WTC11 (cell line): ENCODE measurements at regions not wholly inside any gene's neighbourhood (a gene's known extent, or its start where the extent isn't known, plus 50 kb on each side); places are given as distances from the start of the nearest gene placed in this dataset.

Experiments
- ATAC-seq: fragments of 200-7000 bp; cut with Tn5 transposase; 2 replicates; pipeline ENCODE4 v1.10.0; 2021; ENCODE audit warnings: mild to moderate bottlenecking, moderate library complexity
- CTCF ChIA-PET: fragments of 300-600 bp; sonication (Branson Sonifier 250); formaldehyde crosslinking; loops from one replicate; lab custom pipeline; 2021; ENCODE audit warnings: antibody characterized with exemption; lab: Charles Lee
- POLR2A ChIA-PET: fragments of 350-600 bp; sonication (Branson Sonifier 250); formaldehyde crosslinking; loops from one replicate; lab custom pipeline; 2021; ENCODE audit warnings: antibody characterized with exemption; lab: Charles Lee
- DNase-seq: peaks from one replicate; pipeline ENCODE4 v3.0.0; 2021; ENCODE audit warnings: low spot score
- H3K27ac Mint-ChIP-seq: 2 replicates; pipeline ENCODE4 v1.8.0; 2021; ENCODE audit warnings: mixed read lengths
- H3K27me3 Mint-ChIP-seq: 2 replicates; pipeline ENCODE4 v1.8.0; 2021; ENCODE audit warnings: low read depth, mild to moderate bottlenecking, moderate library complexity, mixed read lengths
- H3K36me3 Mint-ChIP-seq: 2 replicates; pipeline ENCODE4 v1.8.0; 2021; ENCODE audit warnings: mixed read lengths
- H3K4me1 Mint-ChIP-seq: 2 replicates; pipeline ENCODE4 v1.8.0; 2022; ENCODE audit warnings: mixed read lengths
- H3K4me3 Mint-ChIP-seq: 2 replicates; pipeline ENCODE4 v1.8.0; 2021; ENCODE audit warnings: mild to moderate bottlenecking, moderate library complexity, mixed read lengths
- H3K9me3 Mint-ChIP-seq: 2 replicates; pipeline ENCODE4 v1.8.0; 2021; ENCODE audit warnings: mixed read lengths
- CREM ChIP-seq: sonication (generic); formaldehyde crosslinking; IDR thresholded peaks from 2 replicates; pipeline ENCODE4 v1.8.1; 2022; ENCODE audit warnings: mild to moderate bottlenecking, missing genetic modification reagents, moderate library complexity
- ETV6 ChIP-seq: sonication (generic); formaldehyde crosslinking; IDR thresholded peaks from 2 replicates; pipeline ENCODE4 v1.8.1; 2022; ENCODE audit warnings: mild to moderate bottlenecking, missing genetic modification reagents
- FOXK1 ChIP-seq: sonication (generic); formaldehyde crosslinking; IDR thresholded peaks from 2 replicates; pipeline ENCODE4 v1.8.0; 2022; ENCODE audit warnings: mild to moderate bottlenecking, moderate library complexity, missing genetic modification reagents
- HMGA2 ChIP-seq: fragments of 250-450 bp; sonication (Bioruptor Pico); IDR thresholded peaks from 2 replicates; pipeline ENCODE4 v1.4.0; 2021; ENCODE audit warnings: mild to moderate bottlenecking, moderate library complexity
- JUN ChIP-seq: sonication (generic); formaldehyde crosslinking; IDR thresholded peaks from 2 replicates; pipeline ENCODE4 v1.8.0; 2023; ENCODE audit warnings: mild to moderate bottlenecking, missing genetic modification reagents
- MYBL2 ChIP-seq: sonication (generic); formaldehyde crosslinking; IDR thresholded peaks from 2 replicates; pipeline ENCODE4 v1.8.1; 2023; ENCODE audit warnings: mild to moderate bottlenecking, moderate library complexity, missing genetic modification reagents
- NR1H2 ChIP-seq: sonication (generic); formaldehyde crosslinking; IDR thresholded peaks from 2 replicates; pipeline ENCODE4 v1.9.0; 2021; ENCODE audit warnings: mild to moderate bottlenecking, moderate library complexity, missing genetic modification reagents
- SMAD3 ChIP-seq: sonication (generic); formaldehyde crosslinking; IDR thresholded peaks from 2 replicates; pipeline ENCODE4 v1.8.0; 2022; ENCODE audit warnings: missing genetic modification reagents, mild to moderate bottlenecking, borderline replicate concordance
- SOX15 ChIP-seq: fragments of 250-450 bp; sonication (Bioruptor Pico); IDR thresholded peaks from 2 replicates; pipeline ENCODE4 v1.9.0; 2021; ENCODE audit warnings: mild to moderate bottlenecking
- ZNF121 ChIP-seq: sonication (generic); formaldehyde crosslinking; IDR thresholded peaks from 2 replicates; pipeline ENCODE4 v1.8.0; 2023; ENCODE audit warnings: missing genetic modification reagents
- ZNF138 ChIP-seq: sonication (generic); formaldehyde crosslinking; conservative IDR thresholded peaks from 2 replicates; pipeline ENCODE4 v1.8.1; 2022; ENCODE audit warnings: mild to moderate bottlenecking, moderate library complexity, missing genetic modification reagents
- ZNF416 ChIP-seq: fragments of 250-450 bp; sonication (Bioruptor Pico); IDR thresholded peaks from 2 replicates; pipeline ENCODE4 v1.9.0; 2021; ENCODE audit warnings: mild to moderate bottlenecking, inconsistent platforms
- ZNF671 ChIP-seq: fragments of 250-450 bp; sonication (Bioruptor Pico); IDR thresholded peaks from 2 replicates; pipeline ENCODE4 v1.8.0; 2021; ENCODE audit warnings: mild to moderate bottlenecking
- TF ChIP-seq, protein P1 (sequence below): fragments of 250-450 bp; sonication (Bioruptor Pico); IDR thresholded peaks from 2 replicates; pipeline ENCODE4 v1.9.0; 2021; ENCODE audit warnings: mild to moderate bottlenecking
- TF ChIP-seq, protein P2 (sequence below): sonication (generic); formaldehyde crosslinking; IDR thresholded peaks from 2 replicates; pipeline ENCODE4 v1.8.0; 2022; ENCODE audit warnings: mild to moderate bottlenecking, missing genetic modification reagents
- TF ChIP-seq, protein P3 (sequence below): sonication (generic); formaldehyde crosslinking; IDR thresholded peaks from 2 replicates; pipeline ENCODE4 v1.8.1; 2022; ENCODE audit warnings: low read depth, missing genetic modification reagents, borderline replicate concordance
- TF ChIP-seq, protein P4 (sequence below): sonication (generic); formaldehyde crosslinking; IDR thresholded peaks from 2 replicates; pipeline ENCODE4 v1.8.0; 2023; ENCODE audit warnings: mild to moderate bottlenecking, missing genetic modification reagents
- TF ChIP-seq, protein P5 (sequence below): sonication (generic); formaldehyde crosslinking; IDR thresholded peaks from 2 replicates; pipeline ENCODE4 v1.8.0; 2022; ENCODE audit warnings: missing genetic modification reagents

DNA sequence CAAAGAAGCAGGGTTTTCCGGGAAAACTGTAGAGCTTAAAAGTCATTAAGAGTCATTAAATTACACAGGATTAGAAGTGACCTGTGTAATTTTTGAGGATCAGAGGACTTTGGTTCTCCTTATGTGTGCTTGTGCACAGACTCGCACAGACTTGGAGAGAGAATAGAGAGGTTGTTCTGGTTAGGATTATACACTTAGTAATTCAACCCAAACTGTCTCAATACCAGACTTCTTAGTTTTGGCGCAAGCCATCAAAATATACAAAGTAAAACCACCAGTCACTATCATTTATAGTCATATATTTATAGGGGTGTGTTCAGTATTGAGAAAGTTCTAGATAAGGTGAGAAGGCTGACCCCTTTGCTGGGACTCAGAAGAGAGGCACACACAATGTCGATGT lies 112.3 kb downstream of the HLX start:
- Mint-ChIP-seq H3K36me3 (no peaks in the 10 kb centered on the region), H3K27ac (no peak overlapping the region), H3K9me3 (no peaks in the 10 kb centered on the region), H3K4me1 (peaks cover 16% of the 10 kb centered on the region), H3K27me3 (no peaks in the 10 kb centered on the region), H3K4me3 (no peak overlapping the region)
- no peak for DNase-seq
- POLR2A ChIA-PET, result no interaction called here
- ATAC-seq, result no peak
- TF ChIP-seq MYBL2 (CRISPR knock-in tag), result no peak
- CTCF ChIA-PET, result no interaction called here

DNA sequence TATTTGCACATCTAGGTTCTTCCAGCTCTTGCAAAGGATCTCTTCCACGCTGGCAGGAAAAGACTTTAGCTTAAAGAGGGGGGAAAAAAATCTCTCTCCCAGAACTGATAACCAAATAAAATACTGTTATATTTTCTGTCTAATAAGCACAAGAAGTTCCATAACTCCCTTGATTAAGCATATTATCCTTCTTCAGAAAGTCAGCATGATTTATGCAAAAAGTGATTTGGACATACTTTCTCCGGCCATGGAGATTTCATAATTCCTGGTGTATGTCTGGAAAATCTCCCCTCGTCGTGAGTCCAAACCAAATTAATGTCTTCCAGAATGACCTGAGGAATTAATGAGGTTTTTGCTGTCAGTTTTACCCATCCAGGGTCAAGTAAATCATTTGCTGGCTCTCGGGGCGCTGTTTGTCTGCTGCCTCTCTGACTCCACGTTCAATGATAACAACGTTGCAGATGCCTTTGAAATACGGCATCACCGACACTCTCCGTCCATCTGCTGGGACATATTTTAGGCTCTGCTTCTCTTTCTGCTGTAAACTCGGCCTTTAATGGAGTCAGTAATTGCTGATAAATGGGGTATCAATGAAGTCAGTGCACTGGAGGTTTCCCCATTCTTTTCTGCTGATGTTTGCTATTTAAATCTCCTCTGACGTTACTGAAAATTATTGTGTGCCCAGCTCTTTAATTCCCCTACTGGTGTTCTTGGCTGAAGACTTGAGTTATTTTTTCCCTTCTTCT lies 112.9 kb downstream of the HLX start:
- Mint-ChIP-seq H3K9me3 (peaks cover 5% of the 10 kb centered on the region), H3K27me3 (no peaks in the 10 kb centered on the region), H3K4me1 (peaks cover 16% of the 10 kb centered on the region), H3K27ac (no peak overlapping the region), H3K4me3 (no peak overlapping the region), H3K36me3 (peaks cover 3% of the 10 kb centered on the region)
- no peak for DNase-seq
- TF ChIP-seq NR1H2 (CRISPR knock-in tag), result no peak
- TF ChIP-seq SMAD3 (CRISPR knock-in tag), result no peak
- TF ChIP-seq, protein P1, sequence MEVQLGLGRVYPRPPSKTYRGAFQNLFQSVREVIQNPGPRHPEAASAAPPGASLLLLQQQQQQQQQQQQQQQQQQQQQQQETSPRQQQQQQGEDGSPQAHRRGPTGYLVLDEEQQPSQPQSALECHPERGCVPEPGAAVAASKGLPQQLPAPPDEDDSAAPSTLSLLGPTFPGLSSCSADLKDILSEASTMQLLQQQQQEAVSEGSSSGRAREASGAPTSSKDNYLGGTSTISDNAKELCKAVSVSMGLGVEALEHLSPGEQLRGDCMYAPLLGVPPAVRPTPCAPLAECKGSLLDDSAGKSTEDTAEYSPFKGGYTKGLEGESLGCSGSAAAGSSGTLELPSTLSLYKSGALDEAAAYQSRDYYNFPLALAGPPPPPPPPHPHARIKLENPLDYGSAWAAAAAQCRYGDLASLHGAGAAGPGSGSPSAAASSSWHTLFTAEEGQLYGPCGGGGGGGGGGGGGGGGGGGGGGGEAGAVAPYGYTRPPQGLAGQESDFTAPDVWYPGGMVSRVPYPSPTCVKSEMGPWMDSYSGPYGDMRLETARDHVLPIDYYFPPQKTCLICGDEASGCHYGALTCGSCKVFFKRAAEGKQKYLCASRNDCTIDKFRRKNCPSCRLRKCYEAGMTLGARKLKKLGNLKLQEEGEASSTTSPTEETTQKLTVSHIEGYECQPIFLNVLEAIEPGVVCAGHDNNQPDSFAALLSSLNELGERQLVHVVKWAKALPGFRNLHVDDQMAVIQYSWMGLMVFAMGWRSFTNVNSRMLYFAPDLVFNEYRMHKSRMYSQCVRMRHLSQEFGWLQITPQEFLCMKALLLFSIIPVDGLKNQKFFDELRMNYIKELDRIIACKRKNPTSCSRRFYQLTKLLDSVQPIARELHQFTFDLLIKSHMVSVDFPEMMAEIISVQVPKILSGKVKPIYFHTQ, result no peak
- TF ChIP-seq, protein P2, sequence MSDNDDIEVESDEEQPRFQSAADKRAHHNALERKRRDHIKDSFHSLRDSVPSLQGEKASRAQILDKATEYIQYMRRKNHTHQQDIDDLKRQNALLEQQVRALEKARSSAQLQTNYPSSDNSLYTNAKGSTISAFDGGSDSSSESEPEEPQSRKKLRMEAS (CRISPR knock-in tag), result no peak
- TF ChIP-seq SOX15 (CRISPR knock-in tag), result no peak
- no peak for TF ChIP-seq JUN
- TF ChIP-seq FOXK1 (CRISPR knock-in tag), result no peak
- no peak for TF ChIP-seq ETV6 (CRISPR knock-in tag)
- no peak for TF ChIP-seq ZNF671 (CRISPR knock-in tag)
- TF ChIP-seq ZNF121 (CRISPR knock-in tag), result no peak
- TF ChIP-seq HMGA2, result no peak
- TF ChIP-seq CREM (CRISPR knock-in tag), result no peak
- no peak for TF ChIP-seq ZNF138 (CRISPR knock-in tag)
- no peak for TF ChIP-seq ZNF416 (CRISPR knock-in tag)
- TF ChIP-seq, protein P3, sequence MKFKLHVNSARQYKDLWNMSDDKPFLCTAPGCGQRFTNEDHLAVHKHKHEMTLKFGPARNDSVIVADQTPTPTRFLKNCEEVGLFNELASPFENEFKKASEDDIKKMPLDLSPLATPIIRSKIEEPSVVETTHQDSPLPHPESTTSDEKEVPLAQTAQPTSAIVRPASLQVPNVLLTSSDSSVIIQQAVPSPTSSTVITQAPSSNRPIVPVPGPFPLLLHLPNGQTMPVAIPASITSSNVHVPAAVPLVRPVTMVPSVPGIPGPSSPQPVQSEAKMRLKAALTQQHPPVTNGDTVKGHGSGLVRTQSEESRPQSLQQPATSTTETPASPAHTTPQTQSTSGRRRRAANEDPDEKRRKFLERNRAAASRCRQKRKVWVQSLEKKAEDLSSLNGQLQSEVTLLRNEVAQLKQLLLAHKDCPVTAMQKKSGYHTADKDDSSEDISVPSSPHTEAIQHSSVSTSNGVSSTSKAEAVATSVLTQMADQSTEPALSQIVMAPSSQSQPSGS, result no peak
- TF ChIP-seq, protein P4, sequence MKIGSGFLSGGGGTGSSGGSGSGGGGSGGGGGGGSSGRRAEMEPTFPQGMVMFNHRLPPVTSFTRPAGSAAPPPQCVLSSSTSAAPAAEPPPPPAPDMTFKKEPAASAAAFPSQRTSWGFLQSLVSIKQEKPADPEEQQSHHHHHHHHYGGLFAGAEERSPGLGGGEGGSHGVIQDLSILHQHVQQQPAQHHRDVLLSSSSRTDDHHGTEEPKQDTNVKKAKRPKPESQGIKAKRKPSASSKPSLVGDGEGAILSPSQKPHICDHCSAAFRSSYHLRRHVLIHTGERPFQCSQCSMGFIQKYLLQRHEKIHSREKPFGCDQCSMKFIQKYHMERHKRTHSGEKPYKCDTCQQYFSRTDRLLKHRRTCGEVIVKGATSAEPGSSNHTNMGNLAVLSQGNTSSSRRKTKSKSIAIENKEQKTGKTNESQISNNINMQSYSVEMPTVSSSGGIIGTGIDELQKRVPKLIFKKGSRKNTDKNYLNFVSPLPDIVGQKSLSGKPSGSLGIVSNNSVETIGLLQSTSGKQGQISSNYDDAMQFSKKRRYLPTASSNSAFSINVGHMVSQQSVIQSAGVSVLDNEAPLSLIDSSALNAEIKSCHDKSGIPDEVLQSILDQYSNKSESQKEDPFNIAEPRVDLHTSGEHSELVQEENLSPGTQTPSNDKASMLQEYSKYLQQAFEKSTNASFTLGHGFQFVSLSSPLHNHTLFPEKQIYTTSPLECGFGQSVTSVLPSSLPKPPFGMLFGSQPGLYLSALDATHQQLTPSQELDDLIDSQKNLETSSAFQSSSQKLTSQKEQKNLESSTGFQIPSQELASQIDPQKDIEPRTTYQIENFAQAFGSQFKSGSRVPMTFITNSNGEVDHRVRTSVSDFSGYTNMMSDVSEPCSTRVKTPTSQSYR, result no peak
- TF ChIP-seq, protein P5, sequence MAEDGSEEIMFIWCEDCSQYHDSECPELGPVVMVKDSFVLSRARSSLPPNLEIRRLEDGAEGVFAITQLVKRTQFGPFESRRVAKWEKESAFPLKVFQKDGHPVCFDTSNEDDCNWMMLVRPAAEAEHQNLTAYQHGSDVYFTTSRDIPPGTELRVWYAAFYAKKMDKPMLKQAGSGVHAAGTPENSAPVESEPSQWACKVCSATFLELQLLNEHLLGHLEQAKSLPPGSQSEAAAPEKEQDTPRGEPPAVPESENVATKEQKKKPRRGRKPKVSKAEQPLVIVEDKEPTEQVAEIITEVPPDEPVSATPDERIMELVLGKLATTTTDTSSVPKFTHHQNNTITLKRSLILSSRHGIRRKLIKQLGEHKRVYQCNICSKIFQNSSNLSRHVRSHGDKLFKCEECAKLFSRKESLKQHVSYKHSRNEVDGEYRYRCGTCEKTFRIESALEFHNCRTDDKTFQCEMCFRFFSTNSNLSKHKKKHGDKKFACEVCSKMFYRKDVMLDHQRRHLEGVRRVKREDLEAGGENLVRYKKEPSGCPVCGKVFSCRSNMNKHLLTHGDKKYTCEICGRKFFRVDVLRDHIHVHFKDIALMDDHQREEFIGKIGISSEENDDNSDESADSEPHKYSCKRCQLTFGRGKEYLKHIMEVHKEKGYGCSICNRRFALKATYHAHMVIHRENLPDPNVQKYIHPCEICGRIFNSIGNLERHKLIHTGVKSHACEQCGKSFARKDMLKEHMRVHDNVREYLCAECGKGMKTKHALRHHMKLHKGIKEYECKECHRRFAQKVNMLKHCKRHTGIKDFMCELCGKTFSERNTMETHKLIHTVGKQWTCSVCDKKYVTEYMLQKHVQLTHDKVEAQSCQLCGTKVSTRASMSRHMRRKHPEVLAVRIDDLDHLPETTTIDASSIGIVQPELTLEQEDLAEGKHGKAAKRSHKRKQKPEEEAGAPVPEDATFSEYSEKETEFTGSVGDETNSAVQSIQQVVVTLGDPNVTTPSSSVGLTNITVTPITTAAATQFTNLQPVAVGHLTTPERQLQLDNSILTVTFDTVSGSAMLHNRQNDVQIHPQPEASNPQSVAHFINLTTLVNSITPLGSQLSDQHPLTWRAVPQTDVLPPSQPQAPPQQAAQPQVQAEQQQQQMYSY, result no peak
- CTCF ChIA-PET, result interaction anchor here (1.4 kb wide), 1 partner anchor 9 kb away, joined by 10 read pairs; no protein-coding TSS in a partner anchor
- POLR2A ChIA-PET, result no interaction called here
- ATAC-seq, result no peak
